ENCODE measurements at regions not wholly inside any gene's neighbourhood (a gene's known extent, or its start where the extent isn't known, plus 50 kb on each side); places are given as distances from the start of the nearest gene placed in this dataset.
A peak's percentile ranks its signal among the peaks of the same experiment; 100 is the strongest.

DNA sequence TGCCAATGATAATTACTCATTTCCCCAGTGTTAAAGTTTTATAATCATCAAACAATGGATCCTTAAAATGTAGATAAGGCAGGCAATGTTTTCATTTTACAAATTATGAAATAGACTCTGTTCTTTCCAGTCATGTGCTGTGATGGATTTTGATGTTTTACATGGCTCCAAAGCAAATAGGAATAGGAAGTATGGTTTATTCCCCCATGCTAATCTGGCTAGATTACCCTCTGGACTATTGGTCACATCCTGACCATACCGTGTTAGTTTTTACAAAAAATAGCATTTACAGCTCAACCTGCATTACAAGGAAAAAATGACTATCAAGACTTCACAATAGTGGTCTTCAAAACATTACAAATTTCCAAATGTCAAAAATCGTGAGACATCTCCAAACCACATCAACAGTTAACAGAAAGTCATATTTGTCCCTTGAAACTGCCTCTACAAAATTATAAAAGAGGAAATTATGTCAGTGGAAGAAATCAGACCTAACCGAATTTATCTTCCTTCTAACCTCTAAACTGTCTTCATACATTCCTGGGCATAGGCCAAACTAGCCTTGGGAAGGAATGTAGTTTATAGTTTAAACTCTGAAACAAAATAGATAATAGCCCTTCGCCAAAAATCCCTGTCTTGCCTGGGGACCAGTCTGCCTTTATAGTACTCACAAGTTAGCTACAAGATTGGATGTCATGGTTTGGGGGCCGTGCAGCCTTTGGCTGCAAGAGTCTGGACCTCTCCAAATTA is 1941.2 kb upstream of the CELF4 start:
- Histone ChIP-seq H4K20me1 (ENCODE audit: low read depth) (no peaks in the 10 kb centered on the region), H3K36me3 (no peaks in the 10 kb centered on the region), H2AFZ (replicated peaks) (no peak overlapping the region), H3K4me1 (no peaks in the 10 kb centered on the region), H3K4me2 (no peak overlapping the region), H3K27me3 (no peaks in the 10 kb centered on the region), H3K4me3 (no peak overlapping the region), H3K9ac (no peak overlapping the region), H3K27ac (no peak overlapping the region), H3K9me3 (ENCODE audit: low read depth) (no peaks in the 10 kb centered on the region), H3K79me2 (ENCODE audit: low read depth) (no peaks in the 10 kb centered on the region), H3F3A (ENCODE audit: low read depth) (no peaks in the 10 kb centered on the region)
- TF ChIP-seq, protein P1, sequence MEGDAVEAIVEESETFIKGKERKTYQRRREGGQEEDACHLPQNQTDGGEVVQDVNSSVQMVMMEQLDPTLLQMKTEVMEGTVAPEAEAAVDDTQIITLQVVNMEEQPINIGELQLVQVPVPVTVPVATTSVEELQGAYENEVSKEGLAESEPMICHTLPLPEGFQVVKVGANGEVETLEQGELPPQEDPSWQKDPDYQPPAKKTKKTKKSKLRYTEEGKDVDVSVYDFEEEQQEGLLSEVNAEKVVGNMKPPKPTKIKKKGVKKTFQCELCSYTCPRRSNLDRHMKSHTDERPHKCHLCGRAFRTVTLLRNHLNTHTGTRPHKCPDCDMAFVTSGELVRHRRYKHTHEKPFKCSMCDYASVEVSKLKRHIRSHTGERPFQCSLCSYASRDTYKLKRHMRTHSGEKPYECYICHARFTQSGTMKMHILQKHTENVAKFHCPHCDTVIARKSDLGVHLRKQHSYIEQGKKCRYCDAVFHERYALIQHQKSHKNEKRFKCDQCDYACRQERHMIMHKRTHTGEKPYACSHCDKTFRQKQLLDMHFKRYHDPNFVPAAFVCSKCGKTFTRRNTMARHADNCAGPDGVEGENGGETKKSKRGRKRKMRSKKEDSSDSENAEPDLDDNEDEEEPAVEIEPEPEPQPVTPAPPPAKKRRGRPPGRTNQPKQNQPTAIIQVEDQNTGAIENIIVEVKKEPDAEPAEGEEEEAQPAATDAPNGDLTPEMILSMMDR (IDR thresholded peaks at IDR 0.05), result no peak
- TF ChIP-seq EZH2phosphoT487 (IDR thresholded peaks at IDR 0.05), result no peak
- TF ChIP-seq EZH2 (IDR thresholded peaks at IDR 0.05), result no peak
- Mint-ChIP-seq H3K4me3 (no peak overlapping the region), H3K27me3 (ENCODE audit: insufficient read depth, low read depth) (peaks cover 2% of the 10 kb centered on the region), H3K4me1 (peaks cover 3% of the 10 kb centered on the region), H3K36me3 (peaks cover 2% of the 10 kb centered on the region), H3K9me3 (peaks cover 2% of the 10 kb centered on the region), H3K27ac (no peak overlapping the region)
- DNase-seq (ENCODE audit: low spot score), result no peak

DNA sequence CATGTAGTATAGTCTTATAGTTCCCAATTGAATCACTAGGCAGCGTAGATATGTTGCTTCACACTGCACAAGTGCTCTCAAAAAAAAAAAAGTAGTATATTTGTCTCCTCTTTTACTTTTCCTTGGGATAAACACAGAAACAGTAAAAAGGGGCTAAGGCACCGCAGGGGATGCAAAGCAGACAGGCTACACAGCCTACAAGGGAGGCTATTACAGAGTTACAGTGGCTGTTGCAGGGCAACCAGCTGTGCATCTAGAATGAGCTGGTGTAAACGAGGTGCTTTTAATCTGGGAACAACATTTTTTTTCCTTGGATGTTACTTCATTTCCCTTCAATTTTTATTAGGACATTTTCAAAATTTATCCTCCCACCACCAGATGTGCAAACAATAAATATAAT is 1934.7 kb upstream of the CELF4 start:
- Mint-ChIP-seq H3K36me3 (peaks cover 6% of the 10 kb centered on the region), H3K4me1 (peaks cover 22% of the 10 kb centered on the region), H3K27ac (no peak overlapping the region), H3K9me3 (peaks cover 4% of the 10 kb centered on the region), H3K27me3 (ENCODE audit: insufficient read depth, low read depth) (no peaks in the 10 kb centered on the region), H3K4me3 (no peak overlapping the region)
- H3K9ac ChIP-seq, result no peak overlapping the region
- H3K27me3 ChIP-seq, result no peaks in the 10 kb centered on the region
- TF ChIP-seq, protein P1 (IDR thresholded peaks at IDR 0.05), result no peak
- TF ChIP-seq EZH2phosphoT487 (IDR thresholded peaks at IDR 0.05), result no peak
- no peak for TF ChIP-seq EZH2 (IDR thresholded peaks at IDR 0.05)
- no peaks in the 10 kb centered on the region for H4K20me1 ChIP-seq (ENCODE audit: low read depth)
- DNase-seq (ENCODE audit: low spot score), result peak; percentile 50
- no peaks in the 10 kb centered on the region for H3K36me3 ChIP-seq
- H3K27ac ChIP-seq, result no peak overlapping the region
- H3K9me3 ChIP-seq (ENCODE audit: low read depth), result no peaks in the 10 kb centered on the region
- peaks cover 14% of the 10 kb centered on the region for H3K4me1 ChIP-seq
- peaks cover 10% of the 10 kb centered on the region for H3F3A ChIP-seq (ENCODE audit: low read depth)
- peak overlapping the region; percentile 42 for H3K4me2 ChIP-seq
- no peak overlapping the region for H3K4me3 ChIP-seq
- H3K79me2 ChIP-seq (ENCODE audit: low read depth), result no peaks in the 10 kb centered on the region
- no peak overlapping the region for H2AFZ ChIP-seq (replicated peaks)

DNA sequence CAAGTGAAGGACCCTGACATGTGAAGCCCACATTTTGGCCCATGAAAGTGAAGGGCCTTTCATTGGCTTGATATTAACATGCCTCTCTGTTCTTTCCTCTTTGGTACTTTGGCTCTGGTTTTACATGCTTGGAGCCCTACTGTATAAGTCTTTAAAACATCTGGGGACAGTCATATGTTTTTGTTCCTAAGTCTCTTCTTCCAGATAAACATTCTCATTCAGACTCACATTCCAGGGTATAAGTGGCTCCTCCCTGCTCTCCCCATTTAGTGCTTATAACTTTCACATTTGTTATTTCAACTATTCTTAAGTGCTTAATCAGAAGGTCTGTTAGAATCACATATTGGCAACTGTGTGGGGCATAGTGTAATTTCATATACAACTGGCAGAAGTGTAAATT is 1932.2 kb upstream of the CELF4 start:
- H3K79me2 ChIP-seq (ENCODE audit: low read depth), result no peaks in the 10 kb centered on the region
- H3K4me1 Mint-ChIP-seq, result peaks cover 28% of the 10 kb centered on the region
- no peak overlapping the region for H3K4me3 ChIP-seq
- no peaks in the 10 kb centered on the region for H3K27me3 ChIP-seq
- no peak overlapping the region for H3K27ac Mint-ChIP-seq
- H3F3A ChIP-seq (ENCODE audit: low read depth), result peaks cover 10% of the 10 kb centered on the region
- no peaks in the 10 kb centered on the region for H4K20me1 ChIP-seq (ENCODE audit: low read depth)
- H3K27ac ChIP-seq, result no peak overlapping the region
- no peaks in the 10 kb centered on the region for H3K36me3 ChIP-seq
- TF ChIP-seq EZH2phosphoT487 (IDR thresholded peaks at IDR 0.05), result no peak
- H3K9me3 Mint-ChIP-seq, result peaks cover 4% of the 10 kb centered on the region
- H2AFZ ChIP-seq (replicated peaks), result no peak overlapping the region
- peaks cover 14% of the 10 kb centered on the region for H3K4me1 ChIP-seq
- no peaks in the 10 kb centered on the region for H3K9me3 ChIP-seq (ENCODE audit: low read depth)
- no peak for DNase-seq (ENCODE audit: low spot score)
- no peak overlapping the region for H3K9ac ChIP-seq
- H3K4me2 ChIP-seq, result no peak overlapping the region
- peaks cover 6% of the 10 kb centered on the region for H3K36me3 Mint-ChIP-seq
- H3K4me3 Mint-ChIP-seq, result no peak overlapping the region
- H3K27me3 Mint-ChIP-seq (ENCODE audit: insufficient read depth, low read depth), result no peaks in the 10 kb centered on the region

DNA sequence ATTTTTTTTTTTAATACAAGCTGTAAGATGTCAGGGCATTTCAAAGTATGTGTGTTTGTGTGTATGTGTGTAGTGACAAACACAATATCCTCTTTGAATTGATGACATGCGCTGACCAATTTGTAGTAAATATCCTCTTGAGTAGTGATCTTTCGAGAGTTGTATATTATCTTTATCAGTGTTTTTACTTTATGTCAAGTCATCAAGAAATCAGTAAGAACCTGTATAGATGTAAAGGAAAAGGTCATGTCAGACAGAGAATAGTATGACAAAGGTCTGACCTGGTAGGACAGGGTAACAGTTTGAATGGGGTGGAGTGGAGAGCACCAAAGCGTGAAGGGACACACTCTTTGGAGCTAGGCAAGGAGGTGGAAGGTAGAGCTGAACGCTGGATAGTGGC is 1931.4 kb upstream of the CELF4 start:
- peaks cover 10% of the 10 kb centered on the region for H3F3A ChIP-seq (ENCODE audit: low read depth)
- H3K4me2 ChIP-seq, result no peak overlapping the region
- no peaks in the 10 kb centered on the region for H3K27me3 ChIP-seq
- no peak overlapping the region for H3K4me3 ChIP-seq
- H3K79me2 ChIP-seq (ENCODE audit: low read depth), result no peaks in the 10 kb centered on the region
- H3K9ac ChIP-seq, result no peak overlapping the region
- no peak overlapping the region for H3K4me3 Mint-ChIP-seq
- H4K20me1 ChIP-seq (ENCODE audit: low read depth), result no peaks in the 10 kb centered on the region
- H3K36me3 ChIP-seq, result no peaks in the 10 kb centered on the region
- H2AFZ ChIP-seq (replicated peaks), result no peak overlapping the region
- H3K9me3 Mint-ChIP-seq, result peaks cover 7% of the 10 kb centered on the region
- H3K9me3 ChIP-seq (ENCODE audit: low read depth), result no peaks in the 10 kb centered on the region
- H3K36me3 Mint-ChIP-seq, result peaks cover 4% of the 10 kb centered on the region
- TF ChIP-seq, protein P1 (IDR thresholded peaks at IDR 0.05), result no peak
- TF ChIP-seq EZH2 (IDR thresholded peaks at IDR 0.05), result no peak
- no peak for TF ChIP-seq EZH2phosphoT487 (IDR thresholded peaks at IDR 0.05)
- no peak overlapping the region for H3K27ac ChIP-seq
- no peak overlapping the region for H3K27ac Mint-ChIP-seq
- peaks cover 26% of the 10 kb centered on the region for H3K4me1 Mint-ChIP-seq
- DNase-seq (ENCODE audit: low spot score), result no peak
- peaks cover 14% of the 10 kb centered on the region for H3K4me1 ChIP-seq
- no peaks in the 10 kb centered on the region for H3K27me3 Mint-ChIP-seq (ENCODE audit: insufficient read depth, low read depth)
